ENCODE measurements at regions not wholly inside any gene's neighbourhood (a gene's known extent, or its start where the extent isn't known, plus 50 kb on each side); places are given as distances from the start of the nearest gene placed in this dataset.
A peak's percentile ranks its signal among the peaks of the same experiment; 100 is the strongest.

GRCh38 chr2:84290537-84290936 is 168.5 kb downstream of the SUCLG1 start:
- DNase-seq (ENCODE audit: low spot score in 2 of 2) (no peak), FAIRE-seq (no peak)

DNA sequence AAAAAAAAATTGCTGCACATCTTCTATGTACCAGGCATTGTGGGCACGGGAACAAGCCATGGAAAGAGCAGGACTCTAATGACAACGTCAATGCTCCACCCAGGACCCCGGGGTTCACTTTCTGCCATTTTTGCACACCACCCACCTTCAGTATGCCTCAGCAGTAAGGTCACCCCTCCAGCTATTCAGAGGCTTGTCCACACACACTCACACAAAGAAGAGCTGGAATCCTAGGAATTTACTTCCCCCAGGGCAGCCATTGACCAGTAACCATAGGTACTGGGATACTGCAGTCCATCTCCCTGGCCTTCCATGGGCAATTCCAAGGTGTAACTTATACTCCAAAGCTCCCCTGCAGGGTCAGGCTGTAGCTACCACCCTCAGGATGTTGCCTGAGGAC is 170.8 kb downstream of the SUCLG1 start:
- FAIRE-seq (no peak), DNase-seq (ENCODE audit: low spot score in 2 of 2) (no peak)

DNA sequence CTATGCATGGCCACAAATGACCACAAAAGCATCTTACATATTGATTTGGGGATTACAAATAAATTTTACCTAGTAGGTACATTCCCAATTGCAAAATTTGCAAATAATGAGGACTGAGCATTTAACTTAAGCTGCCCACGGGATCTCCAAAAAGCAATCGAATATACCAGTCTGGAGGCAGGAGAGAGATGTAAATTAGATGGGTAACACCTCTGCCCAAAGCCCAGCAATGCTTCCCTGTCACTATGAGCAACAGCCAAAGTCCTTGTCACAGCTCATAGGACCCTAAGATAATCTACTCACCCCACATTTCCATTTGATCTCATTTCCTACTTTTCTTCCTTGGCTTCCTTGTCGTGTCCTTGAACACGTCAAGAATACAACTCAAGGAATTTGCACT is 172.2 kb downstream of the SUCLG1 start:
- DNase-seq (ENCODE audit: low spot score in 2 of 2) (no peak), FAIRE-seq (no peak)

- no peak for FAIRE-seq
- no peak for DNase-seq (ENCODE audit: low spot score in 2 of 2)
Observed at GRCh38 chr2:84285056-84285747, 173.9 kb downstream of the SUCLG1 start.

GRCh38 chr2:84283506-84283905 is 175.6 kb downstream of the SUCLG1 start:
- FAIRE-seq, result no peak
- DNase-seq (ENCODE audit: low spot score in 2 of 2), result no peak

- FAIRE-seq (no peak), DNase-seq (ENCODE audit: low spot score in 2 of 2) (no peak)
Observed at GRCh38 chr2:84281510-84281909, 177.6 kb downstream of the SUCLG1 start.

DNA sequence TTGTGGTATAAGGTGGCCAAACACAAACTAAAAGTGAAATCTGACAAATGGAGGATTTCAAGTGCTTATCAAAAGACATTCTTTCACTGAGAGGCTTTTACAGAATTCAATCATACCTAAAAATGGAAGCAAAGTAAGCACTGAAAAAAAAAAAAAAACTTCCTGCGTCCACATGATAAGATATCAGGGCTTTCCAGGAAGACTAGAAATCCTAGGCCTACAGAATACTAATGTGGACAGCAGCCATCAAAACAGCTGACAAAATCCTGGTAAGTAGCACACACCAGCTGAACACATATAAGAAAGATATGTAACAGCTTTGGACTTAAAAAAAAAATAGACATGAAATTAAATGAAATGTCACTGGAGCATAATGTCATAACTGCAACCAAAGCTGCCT is 178.2 kb downstream of the SUCLG1 start:
- DNase-seq (ENCODE audit: low spot score in 2 of 2) (no peak), FAIRE-seq (no peak)

DNA sequence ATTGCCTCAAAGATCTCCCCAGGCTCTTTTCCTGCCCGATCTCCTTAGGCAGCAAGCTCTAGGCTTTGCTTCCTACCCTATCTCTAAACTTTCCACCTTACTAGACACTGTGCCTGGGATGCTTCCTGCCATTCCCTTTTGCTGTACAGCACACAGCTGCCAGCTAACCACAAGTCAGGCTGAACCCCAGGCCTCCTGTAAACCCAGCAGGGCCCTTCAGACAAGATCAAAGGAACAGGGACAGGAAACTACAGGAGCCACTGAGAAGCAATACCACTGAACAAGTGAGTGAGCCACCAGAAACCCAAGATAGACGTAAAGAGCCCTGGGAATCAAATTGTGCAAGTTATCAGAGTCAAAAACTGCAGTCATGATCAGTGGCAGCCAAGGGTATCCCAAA is 180.7 kb downstream of the SUCLG1 start:
- DNase-seq (ENCODE audit: low spot score in 2 of 2), result no peak
- no peak for FAIRE-seq

DNA sequence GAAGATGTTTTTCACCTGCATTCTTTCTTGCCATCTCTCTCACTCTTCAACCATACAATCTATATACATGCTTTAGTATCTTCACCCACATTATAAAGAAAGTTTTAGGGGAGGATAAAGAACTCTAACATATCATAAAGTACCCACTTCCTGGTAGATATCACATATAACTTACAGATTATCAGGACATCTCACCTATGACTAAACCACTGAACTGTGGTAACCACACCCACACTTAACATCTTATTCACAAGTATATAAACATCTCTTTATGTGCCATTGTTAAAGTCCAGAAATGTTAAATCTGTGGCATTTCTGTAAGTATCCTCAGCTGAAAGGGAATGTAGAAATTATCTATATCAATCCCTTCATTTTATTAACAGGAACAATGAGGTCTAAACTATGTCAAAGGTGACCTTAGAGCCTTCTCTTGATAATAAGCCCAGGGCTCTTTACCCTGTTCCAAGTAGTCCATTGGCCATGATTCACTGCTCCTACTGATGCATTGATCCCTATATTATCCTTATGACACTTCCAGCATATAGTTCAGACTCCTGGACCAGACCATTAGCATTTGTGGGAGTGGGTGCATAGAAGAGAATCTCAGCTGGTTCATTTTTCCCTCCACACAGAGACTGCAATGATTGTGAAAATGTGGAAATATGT is 182.4 kb downstream of the SUCLG1 start:
- DNase-seq (ENCODE audit: low spot score in 2 of 2), result no peak
- no peak for FAIRE-seq

DNA sequence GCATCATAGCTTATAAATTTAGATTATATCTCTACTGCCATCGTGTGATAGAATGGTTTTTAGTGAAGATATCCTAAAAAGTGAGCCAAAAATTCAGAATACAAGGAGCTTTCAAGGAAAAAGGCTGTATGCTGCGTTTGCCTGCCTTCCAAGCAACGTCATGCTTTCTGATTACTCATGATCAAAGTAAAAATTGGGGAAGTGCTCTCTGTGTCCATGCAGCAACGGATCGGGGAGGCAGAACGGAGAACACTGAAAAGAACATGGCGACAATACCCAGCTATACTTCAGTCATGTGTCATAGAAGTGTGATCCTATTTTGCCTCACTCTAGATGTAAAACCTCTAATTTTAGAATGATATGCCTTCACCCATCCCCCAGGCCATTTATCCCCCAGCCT is 185.7 kb downstream of the SUCLG1 start:
- no peak for DNase-seq (ENCODE audit: low spot score in 2 of 2)
- no peak for FAIRE-seq

GRCh38 chr2:84271977-84272376 is 187.1 kb downstream of the SUCLG1 start:
- no peak for FAIRE-seq
- DNase-seq (ENCODE audit: low spot score in 2 of 2), result no peak

DNA sequence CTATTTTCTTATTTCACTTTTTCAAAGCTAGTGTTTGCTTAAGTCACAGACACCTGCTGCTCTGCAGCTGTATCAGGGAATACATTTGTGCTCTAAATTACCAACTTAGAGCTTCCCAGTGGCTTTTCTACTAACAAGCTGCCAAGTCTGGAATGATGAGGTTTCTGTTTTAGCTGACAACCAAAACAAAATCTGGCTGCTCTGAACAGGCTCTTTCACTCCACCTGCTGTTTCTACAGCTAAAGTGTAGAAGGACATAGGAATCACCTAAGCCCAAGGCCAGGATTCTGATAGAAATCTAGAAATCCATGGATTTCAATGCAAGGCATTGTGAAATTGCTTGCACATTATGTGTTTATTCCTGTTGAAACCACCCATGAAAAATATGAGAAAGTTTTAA is 201.2 kb downstream of the SUCLG1 start:
- FAIRE-seq (no peak), DNase-seq (ENCODE audit: low spot score in 2 of 2) (peak in 1 of 2 donors; percentile 18)

DNA sequence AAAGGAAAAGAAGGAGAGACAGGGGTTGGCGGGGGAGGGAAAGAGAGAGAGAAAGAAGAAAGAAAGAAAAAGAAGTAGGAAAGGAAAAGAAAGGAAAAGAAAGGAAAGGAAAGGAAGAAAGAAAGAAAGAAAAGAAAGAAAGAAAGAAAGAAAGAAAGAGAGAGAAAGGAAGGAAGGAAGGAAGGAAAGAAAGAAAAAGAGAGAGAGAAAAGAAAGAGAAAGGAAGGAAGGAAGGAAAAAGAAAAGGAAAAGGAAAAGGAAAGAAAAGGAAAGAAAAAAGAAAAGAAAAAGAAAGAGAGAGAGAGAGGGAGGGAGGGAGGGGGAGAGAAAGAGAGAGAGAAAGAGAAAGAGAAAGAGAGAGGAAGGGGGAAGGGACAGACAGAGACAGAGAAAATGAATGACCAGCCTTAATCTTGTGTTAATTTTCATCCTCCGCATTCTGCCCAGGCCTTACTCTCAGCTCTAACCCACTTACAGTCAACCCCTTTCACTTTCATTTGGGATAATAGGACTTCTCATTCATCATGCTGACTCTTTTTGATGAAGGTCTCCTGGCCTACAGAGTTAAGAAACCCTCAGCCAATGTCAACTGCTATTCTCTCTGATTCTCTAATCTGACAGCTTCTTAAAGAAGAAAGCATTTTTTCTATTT is 207.3 kb downstream of the SUCLG1 start:
- FAIRE-seq (no peak), DNase-seq (ENCODE audit: low spot score in 2 of 2) (no peak)

GRCh38 chr2:84249140-84249539 is 209.9 kb downstream of the SUCLG1 start:
- DNase-seq (ENCODE audit: low spot score in 2 of 2), result no peak
- FAIRE-seq, result no peak

DNA sequence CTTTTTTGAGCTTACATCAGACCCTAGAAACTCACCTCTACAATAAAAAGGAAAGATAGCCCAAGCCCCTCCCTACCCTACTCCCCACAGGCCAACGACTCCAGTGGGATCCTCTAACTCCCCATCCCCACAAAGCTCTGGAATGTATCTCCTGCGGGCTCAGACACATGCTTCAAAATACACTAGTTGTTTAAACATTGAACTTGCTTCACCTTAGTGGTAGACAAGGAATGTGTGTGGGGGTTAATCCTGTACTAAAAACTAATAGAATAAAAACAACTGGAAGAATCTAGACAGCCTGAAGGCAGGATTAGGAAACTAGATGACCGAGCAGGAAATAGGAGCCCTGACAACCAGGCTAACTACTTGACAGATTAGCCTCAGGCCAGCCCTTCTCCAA is 211.5 kb downstream of the SUCLG1 start:
- FAIRE-seq, result no peak
- DNase-seq (ENCODE audit: low spot score in 2 of 2), result no peak

- no peak for DNase-seq (ENCODE audit: low spot score in 2 of 2)
- no peak for FAIRE-seq
Observed at GRCh38 chr2:84243788-84244733, 215.0 kb downstream of the SUCLG1 start.

DNA sequence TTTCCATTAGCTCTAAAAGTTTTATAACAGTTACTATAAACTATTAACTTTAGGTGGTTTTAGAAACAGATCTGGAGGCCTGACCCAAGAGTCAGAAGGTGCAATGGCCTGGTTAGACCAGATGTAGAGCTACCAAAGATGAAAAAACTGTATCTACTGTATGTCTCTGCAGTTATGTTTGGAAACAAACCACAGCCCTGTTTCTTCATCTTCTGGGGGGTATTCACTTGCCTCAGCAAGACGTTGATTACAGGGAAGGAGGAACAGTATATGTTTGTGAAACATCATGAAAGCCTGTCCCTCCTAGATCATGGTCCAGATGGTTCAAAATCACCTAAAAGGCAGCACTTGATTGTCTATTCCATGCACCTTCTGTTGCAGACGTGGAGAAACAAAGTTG is 220.2 kb downstream of the SUCLG1 start:
- FAIRE-seq, result no peak
- DNase-seq (ENCODE audit: low spot score in 2 of 2), result no peak

DNA sequence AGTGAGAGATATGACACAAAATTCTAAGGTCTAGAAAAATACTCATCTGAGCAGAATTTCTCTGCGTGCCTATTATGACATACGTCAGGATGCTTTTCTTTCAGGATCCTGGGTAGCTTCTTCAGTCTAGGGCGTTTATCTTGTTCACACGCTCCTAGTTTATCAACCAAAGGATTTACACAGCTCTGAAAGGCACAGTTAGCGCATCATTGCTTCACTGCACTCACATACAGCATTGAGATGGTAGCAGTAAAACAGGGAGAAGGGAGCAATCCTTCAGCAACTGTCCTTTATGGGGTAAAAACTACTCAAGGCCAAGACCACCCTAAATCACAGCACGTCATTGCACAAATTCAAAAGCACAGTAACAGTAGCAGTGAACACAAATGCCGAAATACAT is 222.8 kb downstream of the SUCLG1 start:
- FAIRE-seq (no peak), DNase-seq (ENCODE audit: low spot score in 2 of 2) (no peak)

GRCh38 chr2:84234103-84234502 is 225.0 kb downstream of the SUCLG1 start:
- DNase-seq (ENCODE audit: low spot score in 2 of 2), result no peak
- no peak for FAIRE-seq

DNA sequence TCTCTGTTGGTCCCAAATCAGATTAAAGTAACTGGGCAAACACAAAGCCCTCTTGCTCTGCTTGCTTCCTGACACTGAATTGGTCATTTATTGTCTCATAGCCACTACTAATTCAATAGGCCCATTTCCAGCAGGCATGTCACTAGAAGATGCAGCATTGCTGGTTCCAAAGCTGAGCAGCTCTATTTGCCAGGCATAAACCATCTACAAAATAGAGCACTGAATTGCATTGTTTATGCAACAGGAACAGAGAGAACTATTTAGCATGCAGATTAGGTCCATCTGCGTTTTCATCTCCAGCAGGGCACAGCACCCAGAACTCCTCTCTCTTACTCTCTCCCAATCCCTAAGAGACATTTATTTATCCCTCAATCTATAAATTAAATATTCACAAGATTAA is 227.6 kb downstream of the SUCLG1 start:
- FAIRE-seq, result peak; percentile 68

GRCh38 chr2:84224121-84224520 is 235.0 kb downstream of the SUCLG1 start:
- DNase-seq (ENCODE audit: low spot score in 2 of 2), result no peak
- FAIRE-seq, result no peak

More for the DNA sequence above, 227.6 kb downstream of the SUCLG1 start:
- DNase-seq (ENCODE audit: low spot score in 2 of 2), result peak; percentile 10 to 22

Data from frontal cortex (tissue), 3 donors.